ENCODE measurements at regions not wholly inside any gene's neighbourhood (a gene's known extent, or its start where the extent isn't known, plus 50 kb on each side); places are given as distances from the start of the nearest gene placed in this dataset.

DNA sequence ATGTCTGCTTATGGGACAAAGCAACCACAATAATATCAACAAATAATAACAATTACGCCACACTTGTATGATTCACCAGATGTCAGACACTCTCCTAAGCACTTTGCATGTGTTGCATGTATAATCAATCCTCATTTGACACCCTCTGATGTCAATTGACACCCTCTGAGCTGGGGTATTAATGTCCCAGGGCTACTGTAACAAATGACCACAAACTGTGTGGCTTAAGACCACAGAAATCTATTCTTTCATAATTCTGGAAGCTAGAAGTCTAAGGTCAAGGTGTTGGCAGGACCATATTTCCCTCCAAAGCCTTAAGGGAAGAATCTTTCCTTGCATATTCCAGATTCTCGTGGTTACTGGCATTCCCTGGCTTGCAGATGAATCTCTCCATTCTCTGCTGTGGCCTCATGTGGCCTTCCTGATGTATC lies 112.7 kb downstream of the NPIPB5 start:
- TF ChIP-seq, protein P1, sequence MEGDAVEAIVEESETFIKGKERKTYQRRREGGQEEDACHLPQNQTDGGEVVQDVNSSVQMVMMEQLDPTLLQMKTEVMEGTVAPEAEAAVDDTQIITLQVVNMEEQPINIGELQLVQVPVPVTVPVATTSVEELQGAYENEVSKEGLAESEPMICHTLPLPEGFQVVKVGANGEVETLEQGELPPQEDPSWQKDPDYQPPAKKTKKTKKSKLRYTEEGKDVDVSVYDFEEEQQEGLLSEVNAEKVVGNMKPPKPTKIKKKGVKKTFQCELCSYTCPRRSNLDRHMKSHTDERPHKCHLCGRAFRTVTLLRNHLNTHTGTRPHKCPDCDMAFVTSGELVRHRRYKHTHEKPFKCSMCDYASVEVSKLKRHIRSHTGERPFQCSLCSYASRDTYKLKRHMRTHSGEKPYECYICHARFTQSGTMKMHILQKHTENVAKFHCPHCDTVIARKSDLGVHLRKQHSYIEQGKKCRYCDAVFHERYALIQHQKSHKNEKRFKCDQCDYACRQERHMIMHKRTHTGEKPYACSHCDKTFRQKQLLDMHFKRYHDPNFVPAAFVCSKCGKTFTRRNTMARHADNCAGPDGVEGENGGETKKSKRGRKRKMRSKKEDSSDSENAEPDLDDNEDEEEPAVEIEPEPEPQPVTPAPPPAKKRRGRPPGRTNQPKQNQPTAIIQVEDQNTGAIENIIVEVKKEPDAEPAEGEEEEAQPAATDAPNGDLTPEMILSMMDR (IDR thresholded peaks at IDR 0.05) = no peak
- H3K4me3 Mint-ChIP-seq = no peak overlapping the region
- no peak overlapping the region for H3K27ac Mint-ChIP-seq
- ATAC-seq (no peak), DNase-seq (no peak)
- ChIA-PET CTCF (no interaction called here), POLR2A (no interaction called here)
- intact Hi-C loops (cut with micrococcal nuclease) = no loop called here
- no peaks in the 10 kb centered on the region for H3K36me3 Mint-ChIP-seq (ENCODE audit: low read depth)
- no peaks in the 10 kb centered on the region for H3K4me1 Mint-ChIP-seq (ENCODE audit: low read depth)
- H3K27me3 Mint-ChIP-seq = peaks cover 2% of the 10 kb centered on the region
- H3K9me3 Mint-ChIP-seq = no peaks in the 10 kb centered on the region

GRCh38 chr16:22624038-22624799 lies 113.5 kb downstream of the NPIPB5 start:
- ChIA-PET CTCF (no interaction called here), POLR2A (no interaction called here)
- ATAC-seq (no peak), DNase-seq (no peak)
- Mint-ChIP-seq H3K9me3 (no peaks in the 10 kb centered on the region), H3K4me3 (no peak overlapping the region), H3K27ac (no peak overlapping the region), H3K27me3 (no peaks in the 10 kb centered on the region), H3K36me3 (ENCODE audit: low read depth) (no peaks in the 10 kb centered on the region), H3K4me1 (ENCODE audit: low read depth) (no peaks in the 10 kb centered on the region)
- intact Hi-C loops (cut with micrococcal nuclease) = no loop called here
- TF ChIP-seq, protein P1 (IDR thresholded peaks at IDR 0.05) = no peak

DNA sequence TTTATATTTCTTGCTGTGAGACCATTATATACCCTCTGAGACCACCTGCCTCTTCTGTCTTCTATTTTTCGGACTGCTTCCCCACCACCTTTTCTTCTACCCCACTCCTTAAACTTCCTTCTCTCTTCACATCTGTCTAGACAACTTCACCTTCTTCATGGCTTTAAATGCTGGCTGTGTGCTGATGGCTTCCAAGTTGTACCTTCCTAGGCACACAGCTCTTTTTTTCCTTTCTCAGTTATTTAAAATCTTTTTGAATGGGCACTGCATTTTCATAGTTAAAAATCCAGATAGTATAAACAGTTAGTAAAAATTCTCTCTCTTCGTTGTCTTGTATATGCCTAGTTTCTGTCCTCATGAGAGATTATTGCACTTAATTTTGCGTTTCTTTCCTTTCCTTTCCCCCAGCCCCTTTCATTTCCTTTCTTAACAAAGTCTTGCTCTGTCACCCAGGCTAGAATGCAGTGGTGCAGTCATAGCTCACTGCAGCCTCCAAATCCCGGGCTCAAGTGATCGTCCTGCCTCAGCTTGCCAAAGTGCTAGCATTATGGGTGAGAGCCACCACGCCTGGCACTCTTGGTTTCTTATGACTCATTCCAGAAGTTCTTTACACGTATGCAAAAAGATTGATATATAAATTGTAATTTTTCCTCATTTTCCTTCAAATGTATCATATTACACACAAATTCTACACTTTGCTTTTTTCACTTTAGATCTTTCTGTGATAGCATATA lies 114.3 kb downstream of the NPIPB5 start:
- intact Hi-C loops (cut with micrococcal nuclease) = no loop called here
- Mint-ChIP-seq H3K4me3 (no peak overlapping the region), H3K9me3 (no peaks in the 10 kb centered on the region), H3K27ac (no peak overlapping the region), H3K4me1 (ENCODE audit: low read depth) (no peaks in the 10 kb centered on the region), H3K27me3 (no peaks in the 10 kb centered on the region), H3K36me3 (ENCODE audit: low read depth) (no peaks in the 10 kb centered on the region)
- ChIA-PET CTCF (no interaction called here), POLR2A (no interaction called here)
- TF ChIP-seq, protein P1 (IDR thresholded peaks at IDR 0.05) = no peak
- DNase-seq (peak; percentile 14), ATAC-seq (no peak)

DNA sequence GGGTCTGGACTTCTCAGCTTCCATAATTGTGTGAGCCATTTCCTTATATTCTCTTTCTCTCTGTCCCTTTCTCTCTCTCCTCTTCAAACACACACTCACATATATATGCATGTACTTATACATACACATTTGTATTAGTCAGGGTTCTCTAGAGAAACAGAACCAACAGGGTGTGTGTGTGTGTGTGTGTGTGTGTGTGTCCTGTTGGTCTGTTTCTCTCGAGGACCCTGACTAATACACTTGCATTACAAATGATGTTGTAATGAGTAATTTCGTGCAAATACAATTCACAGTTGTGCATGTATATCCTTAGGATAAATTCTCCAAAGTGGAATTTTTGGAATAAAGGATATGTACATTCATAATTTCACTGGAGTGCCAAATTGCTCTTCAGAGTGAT lies 115.3 kb downstream of the NPIPB5 start:
- no peak for DNase-seq

DNA sequence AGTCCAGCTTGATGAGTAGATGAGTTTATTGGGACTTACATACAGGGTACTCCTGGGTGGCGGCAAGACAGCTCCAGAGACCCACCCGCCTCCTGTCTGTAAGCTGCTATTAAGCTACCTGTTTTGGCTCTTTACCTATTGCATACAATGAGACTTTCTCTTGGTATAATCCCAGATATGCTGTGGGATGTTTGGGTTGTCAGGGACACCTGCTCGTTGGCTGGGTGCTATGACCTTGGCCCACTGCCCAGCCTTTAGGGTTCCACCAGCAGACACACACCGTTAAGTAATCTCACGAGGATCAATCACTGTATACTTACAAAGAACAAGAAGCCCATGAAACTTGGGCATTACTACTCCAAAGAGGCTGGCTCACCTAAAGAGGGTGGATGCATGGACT lies 116.4 kb downstream of the NPIPB5 start:
- Mint-ChIP-seq H3K9me3 (no peaks in the 10 kb centered on the region), H3K36me3 (ENCODE audit: low read depth) (no peaks in the 10 kb centered on the region), H3K27me3 (no peaks in the 10 kb centered on the region), H3K4me1 (ENCODE audit: low read depth) (no peaks in the 10 kb centered on the region), H3K4me3 (no peak overlapping the region), H3K27ac (no peak overlapping the region)
- TF ChIP-seq, protein P1 (IDR thresholded peaks at IDR 0.05) = no peak
- intact Hi-C loops (cut with micrococcal nuclease) = no loop called here
- DNase-seq = no peak
- no peak for ATAC-seq
- POLR2A ChIA-PET = no interaction called here
- CTCF ChIA-PET = no interaction called here

More for the DNA sequence above, 115.3 kb downstream of the NPIPB5 start:
- TF ChIP-seq, protein P1 (IDR thresholded peaks at IDR 0.05) = no peak
- Mint-ChIP-seq H3K4me3 (no peak overlapping the region), H3K36me3 (ENCODE audit: low read depth) (no peaks in the 10 kb centered on the region), H3K27ac (no peak overlapping the region), H3K4me1 (ENCODE audit: low read depth) (no peaks in the 10 kb centered on the region), H3K27me3 (no peaks in the 10 kb centered on the region), H3K9me3 (no peaks in the 10 kb centered on the region)
- CTCF ChIA-PET = no interaction called here
- intact Hi-C loops (cut with micrococcal nuclease) = no loop called here
- ATAC-seq = no peak
- POLR2A ChIA-PET = no interaction called here

All from activated CD8-positive, alpha-beta T cell treated with anti-CD3 and anti-CD28 coated beads for 36 hours (primary cell).